ENCODE measurements at regions not wholly inside any gene's neighbourhood (a gene's known extent, or its start where the extent isn't known, plus 50 kb on each side); places are given as distances from the start of the nearest gene placed in this dataset.

- H3K36me3 ChIP-seq: no peaks in the 10 kb centered on the region
- TF ChIP-seq POLR2A (IDR thresholded peaks at IDR 0.05): no peak
- TF ChIP-seq, protein P1, sequence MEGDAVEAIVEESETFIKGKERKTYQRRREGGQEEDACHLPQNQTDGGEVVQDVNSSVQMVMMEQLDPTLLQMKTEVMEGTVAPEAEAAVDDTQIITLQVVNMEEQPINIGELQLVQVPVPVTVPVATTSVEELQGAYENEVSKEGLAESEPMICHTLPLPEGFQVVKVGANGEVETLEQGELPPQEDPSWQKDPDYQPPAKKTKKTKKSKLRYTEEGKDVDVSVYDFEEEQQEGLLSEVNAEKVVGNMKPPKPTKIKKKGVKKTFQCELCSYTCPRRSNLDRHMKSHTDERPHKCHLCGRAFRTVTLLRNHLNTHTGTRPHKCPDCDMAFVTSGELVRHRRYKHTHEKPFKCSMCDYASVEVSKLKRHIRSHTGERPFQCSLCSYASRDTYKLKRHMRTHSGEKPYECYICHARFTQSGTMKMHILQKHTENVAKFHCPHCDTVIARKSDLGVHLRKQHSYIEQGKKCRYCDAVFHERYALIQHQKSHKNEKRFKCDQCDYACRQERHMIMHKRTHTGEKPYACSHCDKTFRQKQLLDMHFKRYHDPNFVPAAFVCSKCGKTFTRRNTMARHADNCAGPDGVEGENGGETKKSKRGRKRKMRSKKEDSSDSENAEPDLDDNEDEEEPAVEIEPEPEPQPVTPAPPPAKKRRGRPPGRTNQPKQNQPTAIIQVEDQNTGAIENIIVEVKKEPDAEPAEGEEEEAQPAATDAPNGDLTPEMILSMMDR (IDR thresholded peaks at IDR 0.05): no peak
- no peaks in the 10 kb centered on the region for H3K9me3 ChIP-seq
- no peak overlapping the region for H3K4me3 ChIP-seq
- H3K27ac ChIP-seq: no peak overlapping the region
- H3K4me1 ChIP-seq: no peaks in the 10 kb centered on the region
- no peak for DNase-seq
- H3K27me3 ChIP-seq: no peaks in the 10 kb centered on the region
- intact Hi-C loops (cut with DNase I; ENCODE audit: low total_unique reads): no loop called here
Measured at GRCh38 chr5:74031536-74031935, 405.5 kb downstream of the ARHGEF28 start.

- TF ChIP-seq, protein P1 (IDR thresholded peaks at IDR 0.05): no peak
- no peak for TF ChIP-seq POLR2A (IDR thresholded peaks at IDR 0.05)
- H3K36me3 ChIP-seq: no peaks in the 10 kb centered on the region
- H3K4me1 ChIP-seq: no peaks in the 10 kb centered on the region
- no peaks in the 10 kb centered on the region for H3K9me3 ChIP-seq
- DNase-seq: no peak
- no peak overlapping the region for H3K4me3 ChIP-seq
- intact Hi-C loops (cut with DNase I; ENCODE audit: low total_unique reads): no loop called here
- no peaks in the 10 kb centered on the region for H3K27me3 ChIP-seq
- no peak overlapping the region for H3K27ac ChIP-seq
Measured at GRCh38 chr5:74030821-74031220, 404.8 kb downstream of the ARHGEF28 start.

- no peak overlapping the region for H3K4me3 ChIP-seq
- no peak for DNase-seq
- H3K4me1 ChIP-seq: no peaks in the 10 kb centered on the region
- H3K27me3 ChIP-seq: no peaks in the 10 kb centered on the region
- no peaks in the 10 kb centered on the region for H3K9me3 ChIP-seq
- no peak overlapping the region for H3K27ac ChIP-seq
- TF ChIP-seq, protein P1 (IDR thresholded peaks at IDR 0.05): no peak
- no peak for TF ChIP-seq POLR2A (IDR thresholded peaks at IDR 0.05)
- no peaks in the 10 kb centered on the region for H3K36me3 ChIP-seq
- intact Hi-C loops (cut with DNase I; ENCODE audit: low total_unique reads): no loop called here
Measured at GRCh38 chr5:74030371-74030770, 404.4 kb downstream of the ARHGEF28 start.

DNA sequence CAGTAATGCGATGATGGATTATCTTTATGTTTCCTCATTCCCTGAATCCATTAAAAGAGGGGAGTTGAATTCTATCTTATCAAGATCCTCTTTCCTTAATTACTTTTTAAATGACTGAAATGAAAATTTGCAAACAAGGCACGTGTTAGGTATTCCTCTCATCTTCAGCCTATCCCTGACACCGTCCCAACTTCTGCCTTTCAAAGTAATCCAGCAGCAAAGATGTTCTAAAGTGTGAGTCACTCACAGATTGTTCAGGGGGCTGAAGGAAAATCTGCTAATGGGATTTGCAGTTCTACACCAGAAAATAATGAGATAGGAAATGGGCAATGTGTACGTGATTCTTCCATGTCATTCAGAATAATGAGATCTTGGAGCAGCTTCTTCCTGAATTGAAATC is 403.0 kb downstream of the ARHGEF28 start:
- DNase-seq: no peak
- Histone ChIP-seq H3K27me3 (no peaks in the 10 kb centered on the region), H3K9me3 (no peaks in the 10 kb centered on the region), H3K36me3 (no peaks in the 10 kb centered on the region), H3K4me3 (no peak overlapping the region), H3K27ac (no peak overlapping the region), H3K4me1 (no peaks in the 10 kb centered on the region)
- no peak for TF ChIP-seq POLR2A (IDR thresholded peaks at IDR 0.05)
- TF ChIP-seq, protein P1 (IDR thresholded peaks at IDR 0.05): no peak
- intact Hi-C loops (cut with DNase I; ENCODE audit: low total_unique reads): no loop called here

DNA sequence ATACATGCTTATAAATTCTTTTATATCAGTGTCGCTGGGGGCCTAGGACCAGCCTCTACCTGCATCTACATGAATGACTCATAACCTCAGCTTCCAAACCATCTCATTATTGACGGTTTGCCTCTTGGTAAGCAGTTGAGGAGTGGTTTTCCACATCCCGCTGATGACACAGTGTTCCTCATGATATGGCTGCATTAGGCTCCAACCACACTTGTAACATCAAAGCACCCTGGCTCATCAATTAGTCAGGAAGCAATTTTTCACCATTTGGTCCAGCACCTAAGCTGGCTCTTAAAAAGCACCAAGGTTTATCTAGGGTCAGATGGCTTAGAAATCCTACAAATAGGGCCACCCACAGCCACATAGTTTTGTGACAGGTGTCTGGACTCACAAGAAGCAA is 402.4 kb downstream of the ARHGEF28 start:
- H3K9me3 ChIP-seq: no peaks in the 10 kb centered on the region
- no peak overlapping the region for H3K27ac ChIP-seq
- no peaks in the 10 kb centered on the region for H3K27me3 ChIP-seq
- DNase-seq: no peak
- H3K36me3 ChIP-seq: no peaks in the 10 kb centered on the region
- intact Hi-C loops (cut with DNase I; ENCODE audit: low total_unique reads): no loop called here
- H3K4me3 ChIP-seq: no peak overlapping the region
- TF ChIP-seq, protein P1 (IDR thresholded peaks at IDR 0.05): no peak
- no peak for TF ChIP-seq POLR2A (IDR thresholded peaks at IDR 0.05)
- no peaks in the 10 kb centered on the region for H3K4me1 ChIP-seq

Data from uterus (tissue), 3 donors.